ENCODE measurements at regions not wholly inside any gene's neighbourhood (a gene's known extent, or its start where the extent isn't known, plus 50 kb on each side); places are given as distances from the start of the nearest gene placed in this dataset.

- DNase-seq (ENCODE audit: low read depth, low spot score) = no peak
These were observed 120.1 kb upstream of the HDAC4 start for GRCh38 chr2:239520811-239521517.

GRCh38 chr2:239519921-239520585, 119.2 kb upstream of the HDAC4 start:
- DNase-seq (ENCODE audit: low read depth, low spot score) = no peak

- peak; percentile 41 for DNase-seq (ENCODE audit: low read depth, low spot score)
These were observed 118.5 kb upstream of the HDAC4 start for GRCh38 chr2:239519089-239519920.

GRCh38 chr2:239518286-239519088, 117.7 kb upstream of the HDAC4 start:
- no peak for DNase-seq (ENCODE audit: low read depth, low spot score)

- no peak for DNase-seq (ENCODE audit: low read depth, low spot score)
These were observed 116.9 kb upstream of the HDAC4 start for GRCh38 chr2:239517686-239518085.

- no peak for DNase-seq (ENCODE audit: low read depth, low spot score)
These were observed 116.1 kb upstream of the HDAC4 start for GRCh38 chr2:239516954-239517305.

- DNase-seq (ENCODE audit: low read depth, low spot score) = no peak
These were observed 115.6 kb upstream of the HDAC4 start for GRCh38 chr2:239516286-239516953.

- DNase-seq (ENCODE audit: low read depth, low spot score) = no peak
These were observed 114.1 kb upstream of the HDAC4 start for GRCh38 chr2:239514754-239515530.

GRCh38 chr2:239512054-239512453, 111.2 kb upstream of the HDAC4 start:
- DNase-seq (ENCODE audit: low read depth, low spot score) = no peak

GRCh38 chr2:239509373-239510143, 108.7 kb upstream of the HDAC4 start:
- DNase-seq (ENCODE audit: low read depth, low spot score) = no peak

- DNase-seq (ENCODE audit: low read depth, low spot score) = no peak
These were observed 107.4 kb upstream of the HDAC4 start for GRCh38 chr2:239508261-239508660.

- no peak for DNase-seq (ENCODE audit: low read depth, low spot score)
These were observed 106.9 kb upstream of the HDAC4 start for GRCh38 chr2:239507576-239508258.

- no peak for DNase-seq (ENCODE audit: low read depth, low spot score)
These were observed 106.1 kb upstream of the HDAC4 start for GRCh38 chr2:239506961-239507360.

GRCh38 chr2:239506101-239506857, 105.5 kb upstream of the HDAC4 start:
- DNase-seq (ENCODE audit: low read depth, low spot score) = no peak

GRCh38 chr2:239504643-239505235, 103.9 kb upstream of the HDAC4 start:
- no peak for DNase-seq (ENCODE audit: low read depth, low spot score)

- peak; percentile 7 for DNase-seq (ENCODE audit: low read depth, low spot score)
These were observed 101.8 kb upstream of the HDAC4 start for GRCh38 chr2:239502430-239503186.
